ENCODE measurements at regions not wholly inside any gene's neighbourhood (a gene's known extent, or its start where the extent isn't known, plus 50 kb on each side); places are given as distances from the start of the nearest gene placed in this dataset.

GRCh38 chr5:91283326-91283725 is 99.8 kb downstream of the ARRDC3 start:
- TF ChIP-seq POLR2A (IDR thresholded peaks at IDR 0.05) (no peak), POLR2AphosphoS5 (IDR thresholded peaks at IDR 0.05) (no peak), CTCF (IDR thresholded peaks at IDR 0.05 in 8 of 11, conservative IDR thresholded peaks at IDR 0.05 in 3 of 11) (no peak)
- intact Hi-C loops (cut with DNase I; ENCODE audit: low total_unique reads) = no loop called here
- Histone ChIP-seq H3K4me1 (peaks cover 0 to 24% (median 9%) of the 10 kb centered on the region in 6 donors), H3K9me3 (peaks cover 0 to 10% (median 0%) of the 10 kb centered on the region in 8 donors), H3K4me3 (no peak overlapping the region), H3K27me3 (replicated peaks in 1 of 7) (no peaks in the 10 kb centered on the region), H3K36me3 (no peaks in the 10 kb centered on the region), H3K27ac (peak overlapping the region in 1 of 8 donors; percentile 4)
- 83 to 94% (median 88%) methylated on average over 4 of the region's 4 CpGs for WGBS, 5 donors
- no peak for DNase-seq

- TF ChIP-seq POLR2A (IDR thresholded peaks at IDR 0.05) (no peak), CTCF (IDR thresholded peaks at IDR 0.05 in 8 of 11, conservative IDR thresholded peaks at IDR 0.05 in 3 of 11) (no peak), POLR2AphosphoS5 (IDR thresholded peaks at IDR 0.05) (no peak)
- no peaks in the 10 kb centered on the region for H3K36me3 ChIP-seq
- no peaks in the 10 kb centered on the region for H3K27me3 ChIP-seq (replicated peaks in 1 of 7)
- peaks cover 0 to 24% (median 9%) of the 10 kb centered on the region in 6 donors for H3K4me1 ChIP-seq
- intact Hi-C loops (cut with DNase I; ENCODE audit: low total_unique reads) = no loop called here
- no peak for DNase-seq
- H3K27ac ChIP-seq = no peak overlapping the region
- H3K9me3 ChIP-seq = peaks cover 0 to 10% (median 0%) of the 10 kb centered on the region in 8 donors
- 87 to 94% (median 92%) methylated on average over 7 of the region's 7 CpGs for WGBS, 5 donors
- H3K4me3 ChIP-seq = no peak overlapping the region
These were observed 100.9 kb downstream of the ARRDC3 start for GRCh38 chr5:91282210-91282609.

- Histone ChIP-seq H3K36me3 (no peaks in the 10 kb centered on the region), H3K27ac (peak overlapping the region; percentile 50 to 91 (median 86)), H3K4me3 (peak overlapping the region in 1 of 8 donors; percentile 70), H3K9me3 (peaks cover 0 to 10% (median 0%) of the 10 kb centered on the region in 8 donors), H3K4me1 (peaks cover 0 to 24% (median 9%) of the 10 kb centered on the region in 6 donors), H3K27me3 (replicated peaks in 1 of 7) (no peaks in the 10 kb centered on the region)
- TF ChIP-seq POLR2AphosphoS5 (IDR thresholded peaks at IDR 0.05) (no peak), CTCF (IDR thresholded peaks at IDR 0.05 in 8 of 11, conservative IDR thresholded peaks at IDR 0.05 in 3 of 11) (no peak), POLR2A (IDR thresholded peaks at IDR 0.05) (no peak)
- DNase-seq = no peak
- 42 to 61% (median 51%) methylated on average over 5 of the region's 5 CpGs for WGBS, 5 donors
- intact Hi-C loops (cut with DNase I; ENCODE audit: low total_unique reads) = no loop called here
These were observed 101.7 kb downstream of the ARRDC3 start for GRCh38 chr5:91281401-91281800.

- H3K4me1 ChIP-seq = peaks cover 0 to 24% (median 9%) of the 10 kb centered on the region in 6 donors
- peak overlapping the region; percentile 50 to 91 (median 86) for H3K27ac ChIP-seq
- peaks cover 0 to 10% (median 0%) of the 10 kb centered on the region in 8 donors for H3K9me3 ChIP-seq
- H3K36me3 ChIP-seq = no peaks in the 10 kb centered on the region
- intact Hi-C loops (cut with DNase I; ENCODE audit: low total_unique reads) = no loop called here
- TF ChIP-seq CTCF (IDR thresholded peaks at IDR 0.05 in 8 of 11, conservative IDR thresholded peaks at IDR 0.05 in 3 of 11) = peak in 2 of 11 experiments; percentile 14 to 17
- TF ChIP-seq POLR2AphosphoS5 (IDR thresholded peaks at IDR 0.05) = peak; percentile 87 to 96 (median 91)
- TF ChIP-seq POLR2A (IDR thresholded peaks at IDR 0.05) = peak in 1 of 3 donors; percentile 32
- peak overlapping the region; percentile 31 to 70 (median 43) for H3K4me3 ChIP-seq
- WGBS, 5 donors = 1% methylated on average over 23 to 50 of the region's 50 CpGs
- no peaks in the 10 kb centered on the region for H3K27me3 ChIP-seq (replicated peaks in 1 of 7)
- peak; percentile 97 for DNase-seq
These were observed 102.5 kb downstream of the ARRDC3 start for GRCh38 chr5:91280362-91281269.

All from spleen (tissue), 11 donors.